OCI-LY1 (cell line): ENCODE measurements at regions not wholly inside any gene's neighbourhood (a gene's known extent, or its start where the extent isn't known, plus 50 kb on each side); places are given as distances from the start of the nearest gene placed in this dataset.
"Not testable (repeated sequence)": the region's sequence is repeated elsewhere in the genome, so short reads cannot be mapped to it uniquely, and the experiment has no call there.

ENCODE experiments used
- H2AFZ ChIP-seq: fragments of 200-600 bp; sonication (generic), shearing (Covaris generic); 2 replicates; pipeline ENCODE4 v1.6.0; 2014; ENCODE audit warnings: antibody characterized with exemption, mild to moderate bottlenecking, low read length
- H3F3A ChIP-seq: fragments of 200-600 bp; sonication (generic), shearing (Covaris generic); 2 replicates; pipeline ENCODE4 v1.6.0; 2014; ENCODE audit warnings: mild to moderate bottlenecking, antibody characterized with exemption, low read length, moderate library complexity; ENCODE audit not compliant: insufficient read depth
- H3K27ac ChIP-seq: fragments of 200-600 bp; sonication (generic); 2 replicates; pipeline ENCODE4 v1.5.1; 2014; ENCODE audit warnings: low read length, mixed run types, mild to moderate bottlenecking, low read depth; ENCODE audit not compliant: poor library complexity, severe bottlenecking
- H3K27me3 ChIP-seq: fragments of 200-600 bp; sonication (generic); 2 replicates; pipeline ENCODE4 v1.6.0; 2014; ENCODE audit warnings: antibody characterized with exemption, mild to moderate bottlenecking, low read length, moderate library complexity; ENCODE audit not compliant: insufficient read depth
- H3K36me3 ChIP-seq: fragments of 200-600 bp; sonication (generic); 2 replicates; pipeline ENCODE4 v1.6.1; 2014; ENCODE audit warnings: mild to moderate bottlenecking, antibody characterized with exemption, low read length, moderate library complexity, mixed read lengths; ENCODE audit not compliant: insufficient read depth
- H3K4me1 ChIP-seq: fragments of 200-600 bp; sonication (generic); 2 replicates; pipeline ENCODE4 v1.5.1; 2014; ENCODE audit warnings: mild to moderate bottlenecking, low read length, moderate library complexity; ENCODE audit not compliant: insufficient read depth, severe bottlenecking
- H3K4me2 ChIP-seq: fragments of 200-600 bp; sonication (generic), shearing (Covaris generic); 2 replicates; pipeline ENCODE4 v1.6.1; 2014; ENCODE audit warnings: low read length
- H3K4me3 ChIP-seq: fragments of 200-600 bp; sonication (generic); 2 replicates; pipeline ENCODE4 v1.5.1; 2014; ENCODE audit warnings: low read length, low read depth, mild to moderate bottlenecking, mixed read lengths; ENCODE audit not compliant: poor library complexity, severe bottlenecking
- H3K79me2 ChIP-seq: fragments of 200-600 bp; shearing (Covaris generic); 2 replicates; pipeline ENCODE4 v1.6.1; 2016; ENCODE audit warnings: mixed run types, low read length, mixed read lengths; ENCODE audit not compliant: insufficient read depth
- H3K9ac ChIP-seq: fragments of 200-600 bp; sonication (generic), shearing (Covaris generic); 2 replicates; pipeline ENCODE4 v1.6.1; 2014; ENCODE audit warnings: mild to moderate bottlenecking, low read length, mixed read lengths
- H3K9me2 ChIP-seq: fragments of 200-600 bp; sonication (generic), shearing (Covaris generic); 2 replicates; pipeline ENCODE4 v1.6.1; 2014; ENCODE audit warnings: low read depth, mild to moderate bottlenecking, low read length, mixed read lengths
- H3K9me3 ChIP-seq: fragments of 200-600 bp; shearing (Covaris generic); 2 replicates; pipeline ENCODE4 v1.6.1; 2014; ENCODE audit warnings: low read length, mixed read lengths
- H4K20me1 ChIP-seq: fragments of 200-600 bp; sonication (generic), shearing (Covaris generic); 2 replicates; pipeline ENCODE4 v1.6.0; 2016; ENCODE audit warnings: mild to moderate bottlenecking, low read length; ENCODE audit not compliant: insufficient read depth
- CTCF ChIP-seq: fragments of 200-600 bp; sonication (generic), shearing (Covaris generic); IDR thresholded peaks from 2 replicates; pipeline ENCODE4 v1.5.1; 2017; ENCODE audit warnings: mild to moderate bottlenecking, antibody characterized with exemption, low read length, moderate library complexity, mixed read lengths
- EZH2 ChIP-seq: fragments of 200-600 bp; sonication (generic), shearing (Covaris generic); IDR thresholded peaks from 2 replicates; pipeline ENCODE4 v1.8.0; 2017; ENCODE audit warnings: borderline replicate concordance, mixed run types, mild to moderate bottlenecking, antibody characterized with exemption, low read length, moderate library complexity, mixed read lengths

GRCh38 chr4:84110040-84110439 lies 389.1 kb downstream of the NKX6-1 start:
- H3K4me3 ChIP-seq, result no peak overlapping the region
- H3K79me2 ChIP-seq, result no peaks in the 10 kb centered on the region
- no peaks in the 10 kb centered on the region for H4K20me1 ChIP-seq
- H3K27me3 ChIP-seq, result no peaks in the 10 kb centered on the region
- no peak overlapping the region for H2AFZ ChIP-seq
- no peaks in the 10 kb centered on the region for H3K36me3 ChIP-seq
- H3K27ac ChIP-seq, result no peak overlapping the region
- no peaks in the 10 kb centered on the region for H3K4me1 ChIP-seq
- no peak overlapping the region for H3K9ac ChIP-seq
- no peaks in the 10 kb centered on the region for H3K9me3 ChIP-seq
- TF ChIP-seq CTCF (no peak), EZH2 (no peak)
- no peak overlapping the region for H3K4me2 ChIP-seq
- H3F3A ChIP-seq, result no peaks in the 10 kb centered on the region
- H3K9me2 ChIP-seq, result no peaks in the 10 kb centered on the region

- H3K9me3 ChIP-seq, H3K4me1 ChIP-seq, H3K36me3 ChIP-seq, H3K9ac ChIP-seq, H3K27ac ChIP-seq, H3F3A ChIP-seq, H3K4me3 ChIP-seq, H2AFZ ChIP-seq, H4K20me1 ChIP-seq, H3K27me3 ChIP-seq, H3K4me2 ChIP-seq, H3K79me2 ChIP-seq, H3K9me2 ChIP-seq: not testable (repeated sequence)
Observed at GRCh38 chr4:84101653-84102625, 397.2 kb downstream of the NKX6-1 start.

- no peak overlapping the region for H3K4me3 ChIP-seq
- no peaks in the 10 kb centered on the region for H3K9me3 ChIP-seq
- H2AFZ ChIP-seq, result no peak overlapping the region
- H3K4me1 ChIP-seq, result no peaks in the 10 kb centered on the region
- H3K27ac ChIP-seq, result no peak overlapping the region
- no peaks in the 10 kb centered on the region for H3K36me3 ChIP-seq
- H3K79me2 ChIP-seq, result no peaks in the 10 kb centered on the region
- H4K20me1 ChIP-seq, result no peaks in the 10 kb centered on the region
- no peaks in the 10 kb centered on the region for H3K9me2 ChIP-seq
- TF ChIP-seq CTCF (no peak), EZH2 (no peak)
- no peak overlapping the region for H3K4me2 ChIP-seq
- no peak overlapping the region for H3K9ac ChIP-seq
- no peaks in the 10 kb centered on the region for H3K27me3 ChIP-seq
- H3F3A ChIP-seq, result no peaks in the 10 kb centered on the region
Observed at GRCh38 chr4:84100071-84100470, 399.0 kb downstream of the NKX6-1 start.

GRCh38 chr4:84099599-84099998 lies 399.5 kb downstream of the NKX6-1 start:
- Histone ChIP-seq H4K20me1 (no peaks in the 10 kb centered on the region), H3K9me2 (no peaks in the 10 kb centered on the region), H3K27ac (no peak overlapping the region), H3K27me3 (no peaks in the 10 kb centered on the region), H3K9me3 (no peaks in the 10 kb centered on the region), H3K4me2 (no peak overlapping the region), H3K36me3 (no peaks in the 10 kb centered on the region), H3F3A (no peaks in the 10 kb centered on the region), H3K4me3 (no peak overlapping the region), H3K79me2 (no peaks in the 10 kb centered on the region), H3K9ac (no peak overlapping the region), H2AFZ (no peak overlapping the region), H3K4me1 (no peaks in the 10 kb centered on the region)
- no peak for TF ChIP-seq CTCF
- no peak for TF ChIP-seq EZH2
